Islet precursor cell (in vitro differentiated cells): ENCODE measurements at regions not wholly inside any gene's neighbourhood (a gene's known extent, or its start where the extent isn't known, plus 50 kb on each side); places are given as distances from the start of the nearest gene placed in this dataset.
A peak's percentile ranks its signal among the peaks of the same experiment; 100 is the strongest.
"Not testable (repeated sequence)": the region's sequence is repeated elsewhere in the genome, so short reads cannot be mapped to it uniquely, and the experiment has no call there.

Experiments used
- DNase-seq: peaks from one replicate; pipeline ENCODE4 v3.0.0-alpha.2; 2018

DNA sequence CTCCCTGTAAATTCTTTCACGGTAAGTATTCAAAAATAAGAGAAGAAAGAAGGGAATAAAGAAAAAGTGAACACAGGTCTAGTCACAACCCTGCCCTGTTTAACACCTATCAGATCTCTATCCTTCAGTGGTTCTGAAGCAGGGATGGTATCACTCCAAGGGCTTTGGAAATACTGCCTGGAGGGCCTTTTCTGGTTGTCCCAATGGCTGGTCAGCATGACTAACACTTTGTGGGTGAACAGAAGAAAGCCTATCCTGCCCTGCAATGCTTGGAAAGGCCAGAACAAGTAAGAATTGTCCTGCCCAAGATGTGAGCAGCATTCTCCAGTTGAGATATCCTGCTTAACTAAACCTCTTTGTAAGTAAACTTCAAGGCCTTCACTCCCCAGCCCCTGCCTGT is 124.9 kb downstream of the TMEM167A start:
- DNase-seq = peak; percentile 89

DNA sequence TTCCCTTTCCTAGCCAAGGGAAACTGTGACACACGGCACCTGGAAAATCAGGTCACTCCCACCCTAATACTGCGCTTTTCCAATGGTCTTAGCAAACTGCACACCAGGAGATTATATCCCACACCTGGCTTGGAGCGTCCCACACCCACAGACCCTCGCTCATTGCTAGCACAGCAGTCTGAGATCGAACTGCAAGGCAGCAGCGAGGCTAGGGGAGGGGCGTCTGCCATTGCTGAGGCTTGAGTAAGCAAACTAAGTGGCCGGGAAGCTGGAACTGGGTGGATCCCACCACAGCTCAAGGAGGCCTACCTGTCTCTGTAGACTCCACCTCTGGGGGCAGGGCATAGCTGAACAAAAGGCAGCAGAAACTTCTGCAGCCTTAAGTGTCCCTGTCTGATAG is 132.9 kb downstream of the TMEM167A start:
- DNase-seq = not testable (repeated sequence)

DNA sequence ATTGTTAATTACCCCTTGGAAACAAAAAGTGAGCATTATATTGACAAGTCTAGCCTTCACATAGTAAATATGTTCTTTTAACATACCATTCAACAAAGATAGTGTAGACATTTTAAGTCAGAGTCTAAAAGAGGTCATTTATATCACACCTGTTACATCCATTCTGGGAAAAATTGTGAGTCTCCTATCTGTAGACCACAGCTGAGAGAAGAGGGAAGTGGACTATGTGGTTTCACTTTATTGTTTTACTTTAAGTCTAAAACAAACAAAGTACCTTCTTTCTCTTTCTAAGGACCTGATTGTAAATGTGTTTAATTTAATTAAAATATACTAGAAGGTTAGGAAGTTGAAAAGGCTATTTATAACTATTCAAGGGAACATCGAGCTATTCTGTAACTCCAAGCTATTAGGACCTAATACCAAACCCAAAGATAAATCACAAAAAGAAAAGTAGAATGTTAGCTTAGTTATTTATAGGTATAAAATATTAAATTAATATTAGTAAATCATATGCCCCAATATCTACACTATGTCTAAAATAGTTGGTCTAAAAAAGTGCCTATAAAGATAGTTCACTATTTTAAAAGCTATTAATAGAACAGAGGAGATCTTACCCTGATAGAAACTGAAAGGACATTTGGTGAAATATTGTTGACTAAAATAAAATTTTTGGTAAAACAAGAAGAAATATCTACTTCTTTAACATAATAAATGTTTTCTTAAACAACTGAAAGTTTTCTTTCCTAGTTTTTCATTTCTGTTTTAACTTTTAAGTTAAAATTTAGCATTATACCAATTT is 134.9 kb downstream of the TMEM167A start:
- no peak for DNase-seq

DNA sequence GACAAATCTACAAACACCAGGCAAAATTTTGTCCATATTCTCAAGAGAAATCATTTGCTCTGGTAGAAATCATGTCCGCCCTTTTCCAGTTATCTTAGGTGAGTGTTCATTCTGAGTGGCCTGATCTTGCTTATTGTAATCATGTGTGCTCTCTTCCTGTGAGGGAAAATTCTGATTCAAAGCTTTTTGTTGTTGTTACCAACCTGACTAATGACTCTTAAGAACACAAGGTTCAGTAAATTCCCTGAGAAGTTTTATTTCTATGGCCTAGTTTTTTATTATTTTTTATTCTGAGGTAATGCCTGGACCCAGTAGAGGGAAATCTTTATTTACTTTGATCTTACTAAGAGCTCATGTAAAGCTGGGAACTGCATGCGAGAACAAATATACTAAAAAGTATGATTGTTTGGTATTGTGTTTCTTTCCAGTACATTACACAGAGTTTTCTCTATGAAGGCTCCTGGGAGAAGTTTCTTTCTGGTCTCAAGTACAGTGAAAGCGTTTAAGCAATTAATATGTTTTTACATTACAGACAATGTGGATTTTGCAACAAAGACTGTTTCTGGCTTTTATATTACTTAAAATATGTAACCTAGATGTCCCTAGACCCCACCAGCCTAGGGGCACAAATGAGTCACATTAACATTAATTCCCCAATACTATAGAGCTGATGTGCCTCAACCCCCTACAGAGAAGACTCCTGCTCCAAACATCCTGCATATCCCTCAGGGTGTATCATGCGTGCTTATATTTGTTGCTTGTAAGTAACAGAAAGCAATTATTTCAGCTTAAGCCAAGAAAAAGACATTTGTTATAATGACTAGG is 138.1 kb downstream of the TMEM167A start:
- DNase-seq = no peak

DNA sequence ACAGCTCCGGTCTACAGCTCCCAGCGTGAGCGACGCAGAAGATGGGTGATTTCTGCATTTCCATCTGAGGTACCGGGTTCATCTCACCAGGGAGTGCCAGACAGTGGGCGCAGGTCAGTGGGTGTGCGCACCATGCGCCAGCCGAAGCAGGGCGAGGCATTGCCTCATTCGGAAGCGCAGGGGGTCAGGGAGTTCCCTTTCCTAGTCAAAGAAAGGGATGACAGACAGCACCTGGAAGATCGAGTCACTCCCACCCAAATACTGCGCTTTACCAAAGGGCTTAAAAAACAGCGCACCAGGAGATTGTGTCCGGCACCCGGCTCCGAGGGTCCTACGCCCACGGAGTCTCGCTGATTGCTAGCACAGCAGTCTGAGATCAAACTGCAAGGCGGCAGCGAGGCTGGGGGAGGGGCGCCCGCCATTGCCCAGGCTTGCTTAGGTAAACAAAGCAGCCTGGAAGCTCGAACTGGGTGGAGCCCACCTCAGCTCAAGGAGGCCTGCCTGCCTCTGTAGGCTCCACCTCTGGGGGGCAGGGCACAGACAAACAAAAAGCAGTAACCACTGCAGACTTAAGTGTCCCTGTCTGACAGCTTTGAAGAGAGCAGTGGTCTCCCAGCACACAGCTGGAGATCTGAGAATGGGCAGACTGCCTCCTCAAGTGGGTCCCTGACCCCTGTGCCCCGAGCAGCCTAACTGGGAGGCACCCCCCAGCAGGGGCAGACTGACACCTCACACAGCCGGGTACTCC is 144.5 kb downstream of the TMEM167A start:
- not testable (repeated sequence) for DNase-seq

DNA sequence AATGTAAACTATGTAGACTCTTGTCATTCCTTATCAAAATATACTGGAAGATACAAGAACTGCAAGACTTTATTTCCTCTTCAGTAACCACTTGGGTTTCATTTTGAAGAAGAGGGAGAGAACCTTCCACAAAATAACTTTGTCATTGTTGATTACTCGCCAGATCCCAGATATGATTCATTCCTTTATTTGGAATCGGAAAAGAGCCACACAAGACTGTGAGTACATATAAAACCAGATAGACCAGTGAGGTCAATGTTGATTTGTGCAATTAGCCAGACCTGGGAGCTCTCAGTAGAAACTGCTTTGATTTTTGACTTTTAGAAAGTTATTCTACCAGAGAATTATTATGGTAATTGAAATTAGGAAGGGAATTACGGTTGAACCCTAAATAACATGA is 146.1 kb downstream of the TMEM167A start:
- DNase-seq = no peak

DNA sequence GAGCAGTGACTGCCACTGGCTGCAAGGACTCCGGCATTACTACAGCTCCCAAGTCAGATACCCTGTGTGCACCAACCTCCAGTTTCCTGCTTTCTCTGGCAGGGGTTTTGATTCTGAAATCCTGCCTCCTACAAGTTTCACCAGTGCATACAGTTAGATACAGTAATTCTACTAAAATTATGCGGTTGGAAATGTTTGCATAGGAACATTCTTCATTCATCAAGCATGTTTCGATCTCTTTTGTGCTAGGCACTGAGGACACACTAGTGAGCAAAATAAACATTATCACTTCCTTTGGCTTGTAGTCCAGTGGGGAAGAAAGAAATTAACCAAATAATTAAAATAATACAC is 152.2 kb downstream of the TMEM167A start:
- no peak for DNase-seq

DNA sequence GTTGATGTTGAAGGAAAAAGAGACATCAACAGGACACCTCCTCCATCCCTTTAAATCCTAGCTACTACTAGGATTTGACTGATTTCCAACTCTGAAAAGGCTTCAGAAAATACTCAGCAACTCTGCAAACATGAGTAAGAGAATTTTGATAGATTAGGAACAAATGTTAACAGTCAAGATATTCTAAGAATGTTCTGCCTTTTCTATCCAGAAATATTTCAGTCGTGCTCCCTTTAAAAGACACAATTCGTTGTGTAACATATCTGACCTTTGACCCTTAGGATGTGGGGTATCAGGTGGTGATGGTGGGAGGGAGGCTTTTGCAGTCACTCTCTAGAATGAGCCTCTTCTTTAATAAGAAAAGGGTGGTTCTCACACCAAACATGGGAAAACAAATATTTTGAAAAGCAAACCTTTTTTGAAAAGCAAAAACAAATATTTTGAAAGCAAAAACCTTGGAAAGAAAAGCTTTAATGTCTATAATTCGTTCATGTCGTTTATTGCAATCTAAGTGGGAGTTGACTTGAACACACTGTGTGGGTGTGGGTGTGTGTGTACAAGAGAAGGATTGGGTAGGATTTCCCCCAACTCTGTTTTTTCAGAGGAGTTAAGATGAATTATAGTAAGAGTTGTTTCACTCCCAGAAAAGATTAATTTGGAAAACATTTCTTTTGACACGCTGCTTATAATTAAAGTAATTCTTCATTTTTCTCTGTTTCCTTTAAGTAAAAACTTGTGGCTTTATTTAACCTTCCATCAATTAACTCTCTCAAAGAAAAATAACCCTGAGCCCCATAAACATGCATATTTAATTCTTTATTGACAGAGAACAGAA is 152.8 kb downstream of the TMEM167A start:
- DNase-seq = no peak

DNA sequence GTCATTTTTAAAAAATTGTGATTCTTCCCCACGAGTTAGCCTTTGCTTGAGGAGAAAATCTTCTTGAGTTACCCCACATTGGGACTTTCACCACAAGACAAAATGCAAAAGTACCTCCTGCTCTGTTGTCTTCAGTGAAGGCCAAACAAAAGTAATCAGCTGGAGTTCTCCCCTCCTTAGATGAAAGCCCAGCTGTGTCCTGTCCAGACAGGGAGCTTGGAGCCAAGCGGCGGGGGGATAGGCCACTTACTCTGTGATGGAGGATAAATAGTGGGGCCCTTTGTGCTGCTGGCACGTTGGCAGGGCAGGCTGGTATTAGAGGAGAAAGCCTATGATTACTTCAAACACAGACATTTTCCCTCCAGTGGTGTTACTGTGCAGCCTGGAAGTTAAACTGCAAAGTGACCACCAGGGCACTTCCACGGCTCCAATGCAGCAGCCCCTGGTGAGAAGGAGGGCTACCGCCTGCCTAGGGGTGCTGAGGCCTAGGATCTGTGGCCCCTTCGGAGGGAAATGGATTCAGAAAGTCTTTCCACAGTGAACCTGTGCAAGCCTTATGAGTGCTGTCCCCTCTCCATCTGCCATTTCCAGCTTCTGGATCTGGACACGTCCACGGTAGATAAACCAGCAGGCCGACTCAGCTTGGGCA is 155.0 kb downstream of the TMEM167A start:
- DNase-seq = no peak

DNA sequence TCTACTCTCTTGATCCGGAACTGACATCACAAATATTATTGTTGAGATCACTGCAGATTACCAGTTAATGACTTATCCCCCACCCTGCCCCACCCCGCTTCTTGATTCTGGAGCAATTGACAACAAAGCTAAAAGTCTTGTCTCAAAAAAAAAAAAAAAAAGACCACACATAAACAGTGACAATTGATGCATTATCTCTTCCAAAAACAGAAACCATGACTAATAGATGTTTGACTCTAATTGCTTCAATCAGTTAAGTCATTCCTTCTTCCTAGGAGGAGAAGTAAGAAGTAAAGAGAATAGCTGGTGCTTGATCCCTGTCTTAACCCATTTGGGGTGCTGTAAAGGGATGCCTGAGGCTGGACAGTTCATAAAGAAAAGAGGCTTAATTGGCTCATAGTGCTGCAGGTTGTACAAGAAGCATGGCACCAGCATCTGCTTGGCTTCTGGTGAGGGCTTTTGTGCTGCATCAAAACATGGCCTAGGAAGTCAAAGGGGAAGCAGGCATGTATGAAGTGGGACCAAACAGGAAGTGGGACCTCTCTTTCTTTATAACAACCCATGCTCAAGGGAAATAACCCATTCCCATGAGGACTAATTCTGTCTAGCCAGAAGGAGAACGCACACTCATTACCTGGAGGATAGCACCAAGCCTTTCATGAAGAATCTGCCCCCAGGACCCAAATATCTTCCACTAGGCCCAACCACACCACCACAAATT is 158.7 kb downstream of the TMEM167A start:
- DNase-seq = peak; percentile 77

DNA sequence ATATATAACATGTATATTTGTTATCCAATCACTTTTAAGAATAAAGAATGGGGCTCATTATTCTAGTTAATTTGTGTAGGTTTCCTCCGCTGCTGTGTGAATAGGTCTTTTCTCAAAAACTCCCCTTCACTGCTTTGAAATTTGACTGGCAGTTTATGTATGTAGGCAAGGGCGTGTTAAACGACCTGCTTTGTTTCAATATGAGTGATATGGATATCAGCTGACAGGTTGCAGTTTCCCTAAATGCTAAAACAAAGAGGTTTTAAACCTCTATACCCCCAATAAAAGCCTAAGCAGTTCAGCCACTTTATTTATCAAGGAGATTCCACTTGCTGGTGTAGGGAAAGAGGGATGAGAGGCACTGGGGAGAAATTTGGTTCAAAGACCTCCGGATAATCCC is 159.6 kb downstream of the TMEM167A start:
- no peak for DNase-seq

DNA sequence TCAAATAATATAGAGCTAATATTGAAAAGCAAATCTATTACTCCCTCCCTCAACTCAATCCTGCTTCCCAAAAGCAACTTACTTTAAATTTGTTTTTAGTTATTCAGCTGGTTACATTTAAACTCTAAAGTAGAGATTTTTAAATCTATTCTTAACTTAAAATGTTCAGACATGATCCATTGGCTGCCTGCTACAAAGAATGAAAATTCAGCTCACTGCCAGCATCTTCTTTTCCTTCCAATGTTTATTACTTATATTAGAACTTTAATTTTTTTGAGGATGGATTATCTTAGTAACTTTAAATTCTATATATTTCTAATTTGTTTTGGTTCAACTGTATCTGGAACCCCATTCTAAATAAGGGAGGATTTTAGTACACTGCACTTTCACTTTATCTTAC is 163.2 kb downstream of the TMEM167A start:
- DNase-seq = no peak

DNA sequence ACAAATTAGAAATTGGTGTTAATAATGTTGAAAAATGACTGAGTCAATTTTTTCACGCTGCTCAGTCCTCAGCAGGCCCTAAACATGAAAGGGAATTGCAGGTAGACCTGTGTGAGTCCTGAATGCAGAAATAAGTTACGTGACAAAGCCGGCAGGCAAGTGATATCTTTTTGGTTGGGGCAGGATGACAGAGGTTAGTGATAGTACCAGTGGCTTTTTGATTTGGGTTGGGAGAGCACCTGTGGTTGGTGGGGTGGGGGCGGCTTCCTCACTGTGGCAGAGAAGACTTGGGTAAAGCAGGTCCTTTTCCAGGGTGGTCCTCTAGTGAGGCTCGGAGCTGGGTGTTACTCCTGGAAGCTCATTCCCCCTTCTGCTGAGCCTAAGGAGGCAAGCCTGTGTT is 164.7 kb downstream of the TMEM167A start:
- no peak for DNase-seq

DNA sequence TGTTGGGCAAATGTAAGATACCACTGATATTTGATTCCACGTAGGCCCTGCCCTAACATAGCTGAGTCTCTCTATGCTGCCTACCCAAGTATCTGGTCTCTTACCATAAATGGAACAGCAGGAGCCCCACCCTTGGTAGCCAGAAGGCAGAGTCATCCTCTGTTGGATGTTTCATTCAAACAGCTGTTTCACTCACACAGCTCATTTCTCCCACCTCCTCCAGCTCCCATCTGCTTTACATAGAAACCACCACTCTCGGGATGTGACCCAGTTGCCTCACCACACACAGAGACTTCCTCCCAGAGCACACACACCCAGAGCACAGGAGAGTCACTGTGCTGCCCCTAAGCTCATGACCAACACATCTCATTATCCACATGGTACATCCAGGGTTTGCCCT is 165.3 kb downstream of the TMEM167A start:
- no peak for DNase-seq

DNA sequence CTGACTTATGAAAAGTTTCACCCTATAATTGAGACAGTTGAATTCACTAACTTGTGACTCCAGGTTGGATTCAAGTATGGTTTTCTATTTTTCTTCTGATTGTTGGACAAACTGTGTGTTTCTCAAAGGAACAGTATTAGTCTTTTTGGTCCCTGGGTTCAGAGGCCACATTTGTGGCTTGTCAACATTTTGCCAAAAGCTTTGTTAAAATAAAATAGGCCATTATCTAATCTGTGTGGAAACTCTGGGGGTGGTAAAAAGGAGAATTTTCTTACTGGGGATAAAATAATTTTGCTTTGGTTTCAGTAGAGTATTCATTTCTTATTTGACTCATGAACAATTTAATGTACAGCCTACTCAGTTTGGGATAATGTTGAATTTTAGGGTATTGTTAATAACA is 166.3 kb downstream of the TMEM167A start:
- DNase-seq = no peak

DNA sequence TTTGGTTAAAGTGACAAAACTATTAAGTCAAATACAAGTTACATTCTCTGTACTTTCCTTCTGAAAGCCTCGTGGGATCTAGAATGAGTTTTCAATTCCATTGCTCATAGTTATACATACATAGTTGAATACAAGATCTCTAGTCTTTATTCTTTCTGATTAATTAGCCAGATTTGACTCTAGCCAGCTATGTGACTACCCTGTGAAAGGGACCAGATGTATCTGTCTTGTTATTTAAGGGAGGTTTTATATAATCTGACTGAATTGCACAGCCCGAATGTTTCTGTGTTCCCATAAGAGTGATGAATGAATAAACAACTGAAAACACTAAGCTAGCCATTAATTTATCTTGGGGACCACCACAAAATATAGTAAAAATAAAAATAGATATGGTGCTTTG is 166.7 kb downstream of the TMEM167A start:
- no peak for DNase-seq

DNA sequence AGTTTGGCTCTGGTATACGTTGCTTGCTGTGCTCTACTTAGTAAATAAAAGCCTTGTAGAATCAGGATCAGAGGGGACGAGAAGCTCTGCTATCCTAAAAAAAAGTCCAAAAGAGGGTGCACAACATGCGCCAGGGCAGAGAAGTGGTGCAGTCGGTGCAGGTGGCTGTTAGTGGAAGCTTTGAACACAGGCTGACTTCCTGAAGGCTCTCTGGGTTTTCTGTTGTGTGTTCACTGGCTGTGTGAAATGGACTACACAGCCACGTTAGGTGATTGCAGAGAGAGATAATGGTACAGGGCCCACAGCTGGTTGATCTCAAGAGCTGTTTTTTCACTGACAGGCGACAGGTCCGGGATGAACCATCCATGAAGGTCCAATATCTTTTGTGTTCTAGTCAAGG is 167.4 kb downstream of the TMEM167A start:
- DNase-seq = no peak

DNA sequence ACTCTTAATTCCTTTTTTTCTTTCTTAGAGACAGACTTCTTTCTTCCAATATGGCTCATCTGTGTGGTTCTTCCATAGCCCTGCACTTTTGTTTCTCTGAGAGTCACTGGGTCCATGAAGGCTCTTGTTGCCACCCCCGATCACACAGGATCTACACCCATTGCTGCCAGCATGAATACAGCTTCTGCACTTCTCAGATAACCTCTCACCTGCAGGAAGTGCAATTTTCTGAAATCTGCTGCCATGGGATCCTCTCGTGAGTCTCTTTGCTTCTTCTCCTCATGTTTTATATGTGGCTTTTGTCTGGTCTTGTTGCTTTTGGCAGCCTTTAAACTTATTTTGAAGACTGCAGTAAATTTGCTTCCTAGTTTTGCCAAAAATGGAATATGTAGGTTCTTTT is 171.2 kb downstream of the TMEM167A start:
- no peak for DNase-seq

DNA sequence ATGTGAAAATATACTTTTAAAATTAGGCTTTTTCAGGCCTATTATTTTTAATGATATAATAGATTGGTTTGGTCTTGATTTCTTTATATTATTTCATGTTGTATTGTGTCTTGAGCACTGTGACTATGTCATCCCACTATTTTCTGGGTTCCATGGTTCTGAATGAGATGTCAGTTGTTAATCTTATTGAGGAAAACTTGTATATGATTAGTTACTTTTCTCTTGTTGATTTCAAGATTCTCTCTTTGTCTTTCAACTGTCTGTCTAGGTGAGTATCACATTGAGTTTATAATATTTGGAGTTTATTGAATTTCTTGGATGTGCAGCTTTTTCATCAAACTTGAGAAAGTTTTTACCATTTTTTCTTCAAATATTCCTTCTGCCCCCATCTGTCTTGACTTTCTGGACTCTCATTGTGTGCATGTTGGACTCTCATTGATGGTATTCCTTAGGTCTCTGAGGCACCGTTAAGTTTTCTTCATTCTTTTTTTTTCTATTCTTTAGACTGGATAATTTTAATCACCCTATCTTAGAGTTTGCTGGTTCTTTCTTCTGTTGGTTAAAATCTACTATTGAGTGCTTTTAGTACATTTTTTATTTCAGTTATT is 175.8 kb downstream of the TMEM167A start:
- DNase-seq = no peak

DNA sequence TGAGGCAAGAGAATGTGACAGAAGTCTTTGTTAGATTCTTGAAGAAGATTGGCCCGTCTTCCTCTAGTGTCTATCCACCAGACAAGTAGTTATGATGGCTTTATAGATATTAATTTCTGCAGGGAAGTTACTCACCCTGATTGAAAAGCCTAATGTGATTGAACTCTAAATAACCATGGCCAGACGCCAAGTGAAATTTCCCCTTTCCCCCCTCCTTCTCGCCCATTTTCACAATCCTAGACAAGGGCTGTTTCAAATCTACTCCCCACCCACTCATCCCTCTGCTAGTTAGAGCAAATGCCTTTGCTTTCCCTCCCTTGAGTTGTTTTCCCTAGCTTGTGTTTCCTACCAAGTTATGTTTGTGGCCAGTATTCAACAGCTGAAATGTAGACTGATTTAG is 182.5 kb downstream of the TMEM167A start:
- DNase-seq = no peak

DNA sequence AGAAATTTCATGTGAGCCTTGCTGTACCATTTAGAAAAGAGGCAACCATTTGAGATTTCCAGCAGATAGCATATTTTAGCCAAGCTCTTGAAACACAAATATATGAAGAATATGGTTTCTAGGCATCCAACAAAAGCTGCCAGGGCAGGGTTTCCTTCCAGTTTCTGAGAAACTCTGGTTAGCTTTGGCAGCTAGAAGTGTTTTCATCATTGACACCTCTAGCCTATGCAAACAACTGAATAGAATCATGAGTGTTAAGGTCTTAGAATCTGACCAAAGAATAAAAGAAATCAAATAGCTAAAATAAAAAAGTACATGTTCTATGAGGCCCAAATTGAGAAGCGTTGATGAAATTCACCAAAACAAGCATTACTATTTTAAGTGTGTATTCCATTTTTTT is 188.1 kb downstream of the TMEM167A start:
- no peak for DNase-seq
